IMR-90 (cell line): ENCODE measurements at regions not wholly inside any gene's neighbourhood (a gene's known extent, or its start where the extent isn't known, plus 50 kb on each side); places are given as distances from the start of the nearest gene placed in this dataset.

ENCODE experiments used
- ATAC-seq: fragments of 200-7000 bp; cut with Tn5 transposase; 2 replicates; pipeline ENCODE4 v1.9.1; 2020; ENCODE audit warnings: low read depth, mild to moderate bottlenecking, moderate library complexity
- BruUV-seq: library from RNA; stranded (reverse); fragments of 400-500 nt; replicated peaks from 2 replicates; lab custom pipeline; 2021; lab: Mats Ljungman, UMichigan
- CTCF ChIA-PET: fragments of 300-600 bp; formaldehyde crosslinking; extraction: SDS; loops from one replicate; lab custom pipeline; 2021; ENCODE audit warnings: antibody characterized with exemption; lab: Yijun Ruan, JAX
- POLR2A ChIA-PET: fragments of 300-600 bp; sonication (Branson Sonifier 250); formaldehyde crosslinking; loops from one replicate; lab custom pipeline; 2022; ENCODE audit warnings: antibody characterized with exemption; ENCODE audit not compliant: unreplicated experiment; lab: Charles Lee
- DNase-seq: peaks from one replicate; pipeline ENCODE4 v3.0.0; 2013
- H2AFZ ChIP-seq: replicated peaks from 2 replicates; pipeline ENCODE3; 2013; ENCODE audit warnings: low read length, mild to moderate bottlenecking; ENCODE audit not compliant: poor library complexity
- H2AK5ac ChIP-seq: 2 replicates; pipeline ENCODE4 v1.6.1; 2013; ENCODE audit warnings: low read depth, low read length, inconsistent platforms
- H2AK9ac ChIP-seq: replicated peaks from 2 replicates; pipeline ENCODE3; 2013; ENCODE audit warnings: mild to moderate bottlenecking, low read depth, low read length, moderate library complexity; ENCODE audit not compliant: poor library complexity
- H2BK120ac ChIP-seq: 2 replicates; pipeline ENCODE4 v1.6.1; 2013; ENCODE audit warnings: low read depth, low read length, inconsistent platforms
- H2BK15ac ChIP-seq: 3 replicates; pipeline ENCODE4 v1.6.1; 2013; ENCODE audit warnings: low read depth, low read length, inconsistent platforms
- H2BK20ac ChIP-seq: 2 replicates; pipeline ENCODE4 v1.6.1; 2013; ENCODE audit warnings: low read depth, mild to moderate bottlenecking, inconsistent platforms, low read length, moderate library complexity
- H2BK5ac ChIP-seq: 2 replicates; pipeline ENCODE4 v1.6.1; 2013; ENCODE audit warnings: mild to moderate bottlenecking, low read depth, low read length, inconsistent platforms; ENCODE audit not compliant: poor library complexity, severe bottlenecking
- H3K14ac ChIP-seq: replicated peaks from 2 replicates; pipeline ENCODE4 v1.6.1; 2013; ENCODE audit warnings: low read depth, low read length, inconsistent platforms
- H3K18ac ChIP-seq: 2 replicates; pipeline ENCODE4 v1.6.1; 2013; ENCODE audit warnings: low read depth, low read length, control low read depth
- H3K23ac ChIP-seq: 2 replicates; pipeline ENCODE4 v1.6.1; 2013; ENCODE audit warnings: low read depth, low read length, inconsistent platforms
- H3K27ac ChIP-seq: 2 replicates; pipeline ENCODE4 v1.5.1; 2013; ENCODE audit warnings: mild to moderate bottlenecking, control low read depth, low read length; ENCODE audit not compliant: insufficient read depth
- H3K27me3 ChIP-seq: 2 replicates; pipeline ENCODE4 v1.6.1; 2013; ENCODE audit warnings: low read length; ENCODE audit not compliant: control insufficient read depth, insufficient read depth
- H3K36me3 ChIP-seq: 2 replicates; pipeline ENCODE4 v1.6.1; 2013; ENCODE audit warnings: low read length, mixed read lengths; ENCODE audit not compliant: control insufficient read depth, insufficient read depth
- H3K4ac ChIP-seq: 2 replicates; pipeline ENCODE4 v1.6.1; 2013; ENCODE audit warnings: low read depth, low read length, inconsistent platforms
- H3K4me1 ChIP-seq: 2 replicates; pipeline ENCODE4 v1.6.1; 2013; ENCODE audit warnings: low read length, mixed read lengths; ENCODE audit not compliant: control insufficient read depth, insufficient read depth
- H3K4me2 ChIP-seq: 2 replicates; pipeline ENCODE4 v1.6.1; 2013; ENCODE audit warnings: low read depth, mild to moderate bottlenecking, control low read depth, low read length, moderate library complexity
- H3K4me3 ChIP-seq: 2 replicates; pipeline ENCODE4 v1.5.1; 2013; ENCODE audit warnings: low read depth, mild to moderate bottlenecking, control low read depth, low read length, moderate library complexity; ENCODE audit not compliant: insufficient read depth
- H3K56ac ChIP-seq: 2 replicates; pipeline ENCODE4 v1.6.1; 2013; ENCODE audit warnings: low read length, inconsistent platforms; ENCODE audit not compliant: insufficient read depth; ENCODE audit errors: extremely low read depth
- H3K79me1 ChIP-seq, 2 experiments: 2 replicates each; pipeline ENCODE4 v1.6.1; 2013; ENCODE audit warnings: low read length in 2 of 2, inconsistent platforms in 1 of 2, low read depth in 1 of 2
- H3K9ac ChIP-seq: 2 replicates; pipeline ENCODE4 v1.6.1; 2013; ENCODE audit warnings: low read depth, low read length, control low read depth
- H3K9me1 ChIP-seq: 2 replicates; pipeline ENCODE4 v1.6.1; 2013; ENCODE audit warnings: low read length, inconsistent platforms; ENCODE audit not compliant: insufficient read depth
- H3K9me3 ChIP-seq: 2 replicates; pipeline ENCODE4 v1.6.1; 2013; ENCODE audit warnings: low read length; ENCODE audit not compliant: control insufficient read depth, insufficient read depth
- H4K20me1 ChIP-seq: 2 replicates; pipeline ENCODE4 v1.6.1; 2013; ENCODE audit warnings: low read length, inconsistent platforms; ENCODE audit not compliant: insufficient read depth
- H4K5ac ChIP-seq: 2 replicates; pipeline ENCODE4 v1.6.1; 2013; ENCODE audit warnings: mild to moderate bottlenecking, low read depth, low read length, control low read depth
- H4K8ac ChIP-seq, 2 experiments: 2 replicates each; pipeline ENCODE4 v1.6.1; 2013; ENCODE audit warnings: low read depth in 2 of 2, low read length in 2 of 2, control low read depth in 1 of 2, inconsistent platforms in 1 of 2
- H4K91ac ChIP-seq: 2 replicates; pipeline ENCODE4 v1.6.1; 2013; ENCODE audit warnings: low read depth, low read length, inconsistent platforms; ENCODE audit not compliant: insufficient read depth
- BHLHE40 ChIP-seq: fragments of 150-350 bp; IDR thresholded peaks from 2 replicates; pipeline ENCODE4 v1.6.1; 2016; ENCODE audit warnings: mild to moderate bottlenecking, low read depth, low read length
- CEBPB ChIP-seq: IDR thresholded peaks from 2 replicates; pipeline ENCODE4 v1.6.1; 2012; ENCODE audit warnings: low read depth, low read length, improper control_type of control experiment
- CHD1 ChIP-seq: IDR thresholded peaks from 2 replicates; pipeline ENCODE4 v1.6.1; 2012; ENCODE audit warnings: low read depth, low read length, improper control_type of control experiment
- MAFK ChIP-seq: IDR thresholded peaks from 2 replicates; pipeline ENCODE4 v1.6.1; 2012; ENCODE audit warnings: low read depth, low read length, improper control_type of control experiment
- MAZ ChIP-seq: IDR thresholded peaks from 2 replicates; pipeline ENCODE4 v1.6.1; 2012; ENCODE audit warnings: low read depth, mild to moderate bottlenecking, low read length, improper control_type of control experiment, moderate library complexity, borderline replicate concordance
- MXI1 ChIP-seq: IDR thresholded peaks from 2 replicates; pipeline ENCODE4 v1.6.1; 2012; ENCODE audit warnings: low read depth, mild to moderate bottlenecking, low read length, moderate library complexity, borderline replicate concordance
- NFE2L2 ChIP-seq: fragments of 150-350 bp; IDR thresholded peaks from 2 replicates; pipeline ENCODE4 v1.6.1; 2016; ENCODE audit warnings: low read depth, mild to moderate bottlenecking, low read length
- POLR2A ChIP-seq: IDR thresholded peaks from 2 replicates; pipeline ENCODE4 v1.6.1; 2012; ENCODE audit warnings: mild to moderate bottlenecking, low read depth, low read length
- RAD21 ChIP-seq: IDR thresholded peaks from 2 replicates; pipeline ENCODE4 v1.6.1; 2012; ENCODE audit warnings: low read length, improper control_type of control experiment
- RCOR1 ChIP-seq: IDR thresholded peaks from 2 replicates; pipeline ENCODE4 v1.6.1; 2012; ENCODE audit warnings: mild to moderate bottlenecking, low read length, improper control_type of control experiment; ENCODE audit not compliant: insufficient replicate concordance
- RFX5 ChIP-seq: IDR thresholded peaks from 2 replicates; pipeline ENCODE4 v1.8.0; 2012; ENCODE audit warnings: low read depth, mild to moderate bottlenecking, low read length, moderate library complexity
- SMC3 ChIP-seq: fragments of 150-350 bp; IDR thresholded peaks from 2 replicates; pipeline ENCODE4 v1.6.1; 2016; ENCODE audit warnings: low read depth, mild to moderate bottlenecking, antibody characterized with exemption, low read length, moderate library complexity
- WGBS, 2 experiments: methylation state at CpG; one replicate each; pipeline versions ENCODE4 v1.1.5 to v1.1.7; 2013; ENCODE audit warnings: missing lambda C conversion rate in 2 of 2; ENCODE audit not compliant: insufficient read length in 1 of 2; ENCODE audit errors: extremely low coverage in 2 of 2; 5-methylcytosine and 5-hydroxymethylcytosine counted together
- dilution Hi-C: fragments of 300-500 bp; cut with HindIII; formaldehyde crosslinking; loops from one replicate; pipeline ENCODE4 v1.14.3; 2018; ENCODE audit warnings: low sequenced_read_pairs; ENCODE audit not compliant: unreplicated experiment
- in situ Hi-C: fragments of 300-500 bp; cut with MboI; formaldehyde crosslinking; loops from 3 replicates; pipeline ENCODE4 v1.14.3; 2019; ENCODE audit warnings: low sequenced_read_pairs, inconsistent platforms, mixed read lengths
- intact Hi-C: fragments of 100-400 bp; cut with micrococcal nuclease; formaldehyde crosslinking; loops from 2 replicates; pipeline ENCODE4 v1.10.0; 2022
- TF ChIP-seq, protein P1 (sequence below): fragments of 150-350 bp; IDR thresholded peaks from 2 replicates; pipeline ENCODE4 v1.6.1; 2017; ENCODE audit warnings: mild to moderate bottlenecking, antibody characterized with exemption, low read length, low read depth
- TF ChIP-seq, protein P2 (sequence below): fragments of 150-350 bp; IDR thresholded peaks from 2 replicates; pipeline ENCODE4 v1.6.1; 2016; ENCODE audit warnings: low read depth, mild to moderate bottlenecking, low read length, moderate library complexity, borderline replicate concordance
- TF ChIP-seq, protein P3 (sequence below): conservative IDR thresholded peaks from 2 replicates; pipeline ENCODE4 v1.5.1; 2012; ENCODE audit warnings: mild to moderate bottlenecking, low read depth, low read length, improper control_type of control experiment

DNA sequence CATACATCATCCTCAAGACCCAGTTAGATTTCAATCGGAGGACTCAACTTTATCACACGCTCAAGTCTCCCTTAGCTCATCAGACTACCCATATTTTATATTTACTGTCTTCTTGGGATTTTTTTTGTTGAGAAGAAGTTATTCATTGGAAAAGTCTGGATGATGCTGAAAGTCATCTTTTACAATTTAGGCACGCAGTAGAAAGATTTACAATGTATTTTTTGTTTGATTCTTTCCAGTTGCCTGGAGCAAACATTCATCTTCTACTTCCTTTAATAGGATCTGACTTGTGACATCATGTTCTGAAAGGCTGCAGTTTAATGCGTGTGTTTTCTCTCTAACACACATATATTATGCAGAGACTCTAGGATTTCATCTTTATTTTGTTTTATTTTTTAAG, 235.7 kb downstream of the DOK5 start:
- Histone ChIP-seq H3K36me3 (no peaks in the 10 kb centered on the region), H4K5ac (no peak overlapping the region), H3K4ac (no peak overlapping the region), H3K79me1 (no peaks in the 10 kb centered on the region), H3K23ac (no peak overlapping the region), H2BK20ac (no peak overlapping the region), H3K27me3 (no peaks in the 10 kb centered on the region), H3K27ac (no peak overlapping the region), H4K91ac (no peak overlapping the region), H4K8ac (no peak overlapping the region), H3K9me3 (peaks cover 5% of the 10 kb centered on the region), H2BK120ac (no peak overlapping the region), H3K14ac (no peak overlapping the region), H2BK15ac (no peak overlapping the region), H3K4me3 (no peak overlapping the region), H2AK5ac (no peak overlapping the region), H3K56ac (no peak overlapping the region), H3K4me2 (no peak overlapping the region), H3K9ac (no peak overlapping the region), H2BK5ac (no peak overlapping the region), H2AK9ac (no peak overlapping the region), H4K20me1 (no peaks in the 10 kb centered on the region), H2AFZ (no peak overlapping the region), H3K18ac (no peak overlapping the region), H3K9me1 (no peaks in the 10 kb centered on the region), H3K4me1 (no peaks in the 10 kb centered on the region)
- CTCF ChIA-PET: no interaction called here
- in situ Hi-C loops: no loop called here
- POLR2A ChIA-PET: no interaction called here
- no TSS peak for BruUV-seq
- DNase-seq: no peak
- dilution Hi-C loops: no loop called here
- TF ChIP-seq SMC3: no peak
- TF ChIP-seq MAZ: no peak
- no peak for TF ChIP-seq MAFK
- no peak for TF ChIP-seq MXI1
- no peak for TF ChIP-seq BHLHE40
- TF ChIP-seq RFX5: no peak
- TF ChIP-seq POLR2A: no peak
- TF ChIP-seq, protein P1, sequence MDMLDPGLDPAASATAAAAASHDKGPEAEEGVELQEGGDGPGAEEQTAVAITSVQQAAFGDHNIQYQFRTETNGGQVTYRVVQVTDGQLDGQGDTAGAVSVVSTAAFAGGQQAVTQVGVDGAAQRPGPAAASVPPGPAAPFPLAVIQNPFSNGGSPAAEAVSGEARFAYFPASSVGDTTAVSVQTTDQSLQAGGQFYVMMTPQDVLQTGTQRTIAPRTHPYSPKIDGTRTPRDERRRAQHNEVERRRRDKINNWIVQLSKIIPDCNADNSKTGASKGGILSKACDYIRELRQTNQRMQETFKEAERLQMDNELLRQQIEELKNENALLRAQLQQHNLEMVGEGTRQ: no peak
- TF ChIP-seq NFE2L2: no peak
- TF ChIP-seq, protein P2, sequence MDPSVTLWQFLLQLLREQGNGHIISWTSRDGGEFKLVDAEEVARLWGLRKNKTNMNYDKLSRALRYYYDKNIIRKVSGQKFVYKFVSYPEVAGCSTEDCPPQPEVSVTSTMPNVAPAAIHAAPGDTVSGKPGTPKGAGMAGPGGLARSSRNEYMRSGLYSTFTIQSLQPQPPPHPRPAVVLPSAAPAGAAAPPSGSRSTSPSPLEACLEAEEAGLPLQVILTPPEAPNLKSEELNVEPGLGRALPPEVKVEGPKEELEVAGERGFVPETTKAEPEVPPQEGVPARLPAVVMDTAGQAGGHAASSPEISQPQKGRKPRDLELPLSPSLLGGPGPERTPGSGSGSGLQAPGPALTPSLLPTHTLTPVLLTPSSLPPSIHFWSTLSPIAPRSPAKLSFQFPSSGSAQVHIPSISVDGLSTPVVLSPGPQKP: no peak
- TF ChIP-seq CHD1: no peak
- no peak for TF ChIP-seq RAD21
- TF ChIP-seq, protein P3, sequence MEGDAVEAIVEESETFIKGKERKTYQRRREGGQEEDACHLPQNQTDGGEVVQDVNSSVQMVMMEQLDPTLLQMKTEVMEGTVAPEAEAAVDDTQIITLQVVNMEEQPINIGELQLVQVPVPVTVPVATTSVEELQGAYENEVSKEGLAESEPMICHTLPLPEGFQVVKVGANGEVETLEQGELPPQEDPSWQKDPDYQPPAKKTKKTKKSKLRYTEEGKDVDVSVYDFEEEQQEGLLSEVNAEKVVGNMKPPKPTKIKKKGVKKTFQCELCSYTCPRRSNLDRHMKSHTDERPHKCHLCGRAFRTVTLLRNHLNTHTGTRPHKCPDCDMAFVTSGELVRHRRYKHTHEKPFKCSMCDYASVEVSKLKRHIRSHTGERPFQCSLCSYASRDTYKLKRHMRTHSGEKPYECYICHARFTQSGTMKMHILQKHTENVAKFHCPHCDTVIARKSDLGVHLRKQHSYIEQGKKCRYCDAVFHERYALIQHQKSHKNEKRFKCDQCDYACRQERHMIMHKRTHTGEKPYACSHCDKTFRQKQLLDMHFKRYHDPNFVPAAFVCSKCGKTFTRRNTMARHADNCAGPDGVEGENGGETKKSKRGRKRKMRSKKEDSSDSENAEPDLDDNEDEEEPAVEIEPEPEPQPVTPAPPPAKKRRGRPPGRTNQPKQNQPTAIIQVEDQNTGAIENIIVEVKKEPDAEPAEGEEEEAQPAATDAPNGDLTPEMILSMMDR: no peak
- TF ChIP-seq CEBPB: no peak
- TF ChIP-seq RCOR1: no peak
- intact Hi-C loops: no loop called here
- WGBS, 2 experiments: no CpG with 5 or more reads among the region's 4 CpGs
- no peak for ATAC-seq
